ENCODE measurements at regions not wholly inside any gene's neighbourhood (a gene's known extent, or its start where the extent isn't known, plus 50 kb on each side); places are given as distances from the start of the nearest gene placed in this dataset.

- TF ChIP-seq POLR2A (IDR thresholded peaks at IDR 0.05) (no peak), CTCF (IDR thresholded peaks at IDR 0.05) (peak in 11 of 12 donors; percentile 14 to 55 (median 32))
Measured at GRCh38 chr12:58105225-58106119, 164.1 kb downstream of the ATP23 start.
